ENCODE measurements at regions not wholly inside any gene's neighbourhood (a gene's known extent, or its start where the extent isn't known, plus 50 kb on each side); places are given as distances from the start of the nearest gene placed in this dataset.

DNA sequence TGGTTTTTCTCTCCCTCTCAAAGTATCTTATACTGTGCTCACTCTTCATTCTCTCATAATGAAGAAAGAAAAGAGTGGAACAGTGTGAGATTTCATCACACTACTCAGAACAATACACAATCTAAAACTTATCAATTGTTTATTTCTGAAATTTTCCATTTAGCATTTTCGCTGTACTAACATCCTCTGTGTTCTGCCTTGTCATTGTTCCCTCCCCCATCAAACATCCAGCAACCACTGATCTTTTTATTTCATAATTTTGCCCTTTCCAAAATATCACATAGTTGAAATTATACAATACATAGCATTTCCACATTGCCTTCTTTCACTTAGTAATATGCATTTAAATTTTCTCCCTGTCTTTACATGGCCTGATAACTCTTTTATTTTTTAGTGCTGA, 658.7 kb downstream of the SLITRK1 start:
- Histone ChIP-seq H3K36me3 (no peaks in the 10 kb centered on the region), H3K27me3 (no peaks in the 10 kb centered on the region), H3K4me1 (no peaks in the 10 kb centered on the region), H3K27ac (no peak overlapping the region), H3K4me3 (no peak overlapping the region), H3K9me3 (no peaks in the 10 kb centered on the region)
- DNase-seq (no peak), ATAC-seq (ENCODE audit: low FRiP score in 2 of 2) (no peak)
- TF ChIP-seq POLR2A (IDR thresholded peaks at IDR 0.05) (no peak), POLR2AphosphoS5 (IDR thresholded peaks at IDR 0.05) (no peak), CTCF (IDR thresholded peaks at IDR 0.05) (no peak), EP300 (IDR thresholded peaks at IDR 0.05) (no peak)
- 81% methylated on average over 1 of the region's 1 CpG for WGBS, 2 donors

DNA sequence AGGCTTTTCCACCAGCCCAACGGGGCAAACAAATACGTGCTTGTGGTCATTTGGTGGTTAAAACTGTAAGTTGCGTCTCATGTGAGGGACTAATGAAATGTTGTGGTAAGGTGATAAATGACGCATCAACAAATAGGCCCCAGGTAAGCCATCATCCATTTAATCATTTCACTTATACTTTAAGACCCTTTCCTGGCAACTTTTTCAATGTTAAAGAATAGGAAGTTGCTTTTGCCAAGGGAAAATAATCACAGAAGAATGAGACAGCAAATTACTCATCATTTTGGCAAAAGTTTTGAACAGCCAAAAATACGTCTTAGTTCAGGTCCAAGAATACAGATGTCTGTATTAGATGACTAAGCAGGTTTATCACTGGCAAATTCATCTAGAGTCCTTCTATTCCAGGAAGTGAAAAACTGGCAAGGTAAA, 660.4 kb downstream of the SLITRK1 start:
- ATAC-seq (ENCODE audit: low FRiP score in 2 of 2) (no peak), DNase-seq (no peak)
- 79 to 85% methylated on average over 5 of the region's 5 CpGs for WGBS, 2 donors
- no peaks in the 10 kb centered on the region for H3K9me3 ChIP-seq
- TF ChIP-seq CTCF (IDR thresholded peaks at IDR 0.05) (no peak), EP300 (IDR thresholded peaks at IDR 0.05) (no peak), POLR2AphosphoS5 (IDR thresholded peaks at IDR 0.05) (no peak), POLR2A (IDR thresholded peaks at IDR 0.05) (no peak)
- H3K4me1 ChIP-seq = no peaks in the 10 kb centered on the region
- no peak overlapping the region for H3K4me3 ChIP-seq
- no peak overlapping the region for H3K27ac ChIP-seq
- no peaks in the 10 kb centered on the region for H3K36me3 ChIP-seq
- H3K27me3 ChIP-seq = no peaks in the 10 kb centered on the region

DNA sequence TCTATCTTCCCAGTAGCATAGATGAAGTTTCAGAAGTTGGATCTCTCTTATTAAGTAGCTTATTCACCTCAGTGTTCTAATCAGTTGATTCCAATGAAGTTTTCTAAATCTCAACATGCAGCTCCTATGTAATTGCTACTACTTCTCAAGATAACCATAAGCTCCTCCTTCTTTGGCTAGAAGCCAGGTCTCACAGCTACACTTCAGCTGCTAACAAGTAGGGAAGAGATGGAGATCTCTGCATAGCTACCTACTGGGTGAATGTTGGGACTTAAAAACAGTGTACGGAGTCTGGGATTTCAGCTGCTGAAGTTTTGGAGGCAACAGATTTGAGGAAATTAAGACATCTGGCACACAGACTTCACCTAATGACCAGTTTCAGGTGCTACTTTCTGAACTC, 661.0 kb downstream of the SLITRK1 start:
- no peaks in the 10 kb centered on the region for H3K27me3 ChIP-seq
- H3K4me1 ChIP-seq = no peaks in the 10 kb centered on the region
- H3K27ac ChIP-seq = no peak overlapping the region
- TF ChIP-seq EP300 (IDR thresholded peaks at IDR 0.05) (no peak), CTCF (IDR thresholded peaks at IDR 0.05) (no peak), POLR2AphosphoS5 (IDR thresholded peaks at IDR 0.05) (no peak), POLR2A (IDR thresholded peaks at IDR 0.05) (no peak)
- no peak overlapping the region for H3K4me3 ChIP-seq
- no peaks in the 10 kb centered on the region for H3K9me3 ChIP-seq
- DNase-seq (no peak), ATAC-seq (ENCODE audit: low FRiP score in 2 of 2) (no peak)
- 95 to 100% methylated on average over 1 of the region's 1 CpG for WGBS, 2 donors
- H3K36me3 ChIP-seq = no peaks in the 10 kb centered on the region

DNA sequence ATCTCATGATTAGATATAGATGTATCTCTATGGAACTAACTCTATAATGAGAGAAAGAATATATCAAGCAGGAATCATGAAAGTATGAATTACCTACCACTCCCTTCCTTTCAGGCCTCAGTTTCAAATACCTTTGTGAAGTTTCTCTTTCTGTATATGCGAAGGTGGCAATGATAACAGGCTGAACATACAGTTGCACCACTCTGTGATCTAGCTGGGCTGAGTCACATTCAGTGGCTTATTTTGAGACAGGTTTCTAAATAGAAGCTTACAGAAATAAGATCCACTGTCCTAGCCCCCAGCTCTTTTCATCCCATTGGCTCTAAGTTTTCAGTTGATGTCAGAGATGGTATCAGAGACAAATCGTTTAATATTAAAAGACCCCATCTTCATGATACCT, 662.0 kb downstream of the SLITRK1 start:
- no peak overlapping the region for H3K4me3 ChIP-seq
- WGBS, 2 donors = 82 to 92% methylated on average over 2 of the region's 2 CpGs
- no peak overlapping the region for H3K27ac ChIP-seq
- no peaks in the 10 kb centered on the region for H3K9me3 ChIP-seq
- no peak for DNase-seq
- no peak for ATAC-seq (ENCODE audit: low FRiP score in 2 of 2)
- no peak for TF ChIP-seq EP300 (IDR thresholded peaks at IDR 0.05)
- no peak for TF ChIP-seq CTCF (IDR thresholded peaks at IDR 0.05)
- TF ChIP-seq POLR2A (IDR thresholded peaks at IDR 0.05) = no peak
- H3K36me3 ChIP-seq = no peaks in the 10 kb centered on the region
- no peaks in the 10 kb centered on the region for H3K4me1 ChIP-seq
- no peaks in the 10 kb centered on the region for H3K27me3 ChIP-seq

DNA sequence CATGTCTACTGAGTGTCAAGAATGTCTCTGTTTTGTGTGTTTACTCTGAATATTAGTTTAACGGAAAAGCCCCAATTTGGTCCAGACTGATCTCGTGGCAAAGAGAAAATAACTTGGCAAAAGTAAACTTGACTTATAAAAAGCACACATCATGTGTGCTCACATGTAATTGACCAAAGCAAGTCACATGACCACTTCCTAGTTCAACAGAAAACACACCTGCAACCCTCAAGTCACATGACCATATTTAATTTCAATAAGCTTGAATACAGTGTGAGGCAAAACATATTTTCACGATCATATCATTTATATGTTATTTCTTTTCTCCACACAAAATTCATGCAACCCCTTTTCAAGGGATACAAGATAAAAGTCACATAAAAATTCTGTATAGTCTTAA, 662.4 kb downstream of the SLITRK1 start:
- no peak for DNase-seq
- no peaks in the 10 kb centered on the region for H3K9me3 ChIP-seq
- H3K36me3 ChIP-seq = no peaks in the 10 kb centered on the region
- no peaks in the 10 kb centered on the region for H3K27me3 ChIP-seq
- ATAC-seq (ENCODE audit: low FRiP score in 2 of 2) = no peak
- no peak overlapping the region for H3K4me3 ChIP-seq
- H3K4me1 ChIP-seq = no peaks in the 10 kb centered on the region
- WGBS, 2 donors = 71 to 72% methylated on average over 3 of the region's 3 CpGs
- no peak overlapping the region for H3K27ac ChIP-seq
- TF ChIP-seq POLR2A (IDR thresholded peaks at IDR 0.05) = no peak
- TF ChIP-seq POLR2AphosphoS5 (IDR thresholded peaks at IDR 0.05) = no peak
- TF ChIP-seq EP300 (IDR thresholded peaks at IDR 0.05) = no peak
- TF ChIP-seq CTCF (IDR thresholded peaks at IDR 0.05) = no peak

Measured in upper lobe of left lung (tissue), 6 donors.